ENCODE measurements at regions not wholly inside any gene's neighbourhood (a gene's known extent, or its start where the extent isn't known, plus 50 kb on each side); places are given as distances from the start of the nearest gene placed in this dataset.
"Not testable (repeated sequence)": the region's sequence is repeated elsewhere in the genome, so short reads cannot be mapped to it uniquely, and the experiment has no call there.

DNA sequence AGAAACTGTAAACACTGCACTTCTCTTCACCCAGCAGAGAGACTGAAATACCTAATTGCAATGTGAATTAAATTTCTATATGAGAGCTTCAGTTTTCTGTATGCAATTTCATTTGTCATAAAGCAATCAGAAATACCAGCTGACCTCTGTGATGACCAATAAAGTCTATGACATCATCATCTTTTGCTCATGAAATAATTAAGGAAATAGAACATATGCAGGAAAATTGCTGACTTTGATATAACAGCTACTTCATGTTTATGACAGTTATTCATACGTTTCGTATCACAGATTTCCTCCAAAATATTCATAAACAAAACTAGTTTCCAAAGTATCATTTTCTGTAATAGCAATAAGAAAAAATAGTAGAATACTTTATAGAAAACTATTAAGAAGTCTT, 652.3 kb downstream of the SLCO4C1 start:
- 85% methylated on average over 2 of the region's 2 CpGs for WGBS
- Histone ChIP-seq H3K27me3 (no peaks in the 10 kb centered on the region), H3K9me3 (no peaks in the 10 kb centered on the region), H3K4me1 (no peaks in the 10 kb centered on the region), H3K4me3 (no peak overlapping the region), H3K36me3 (no peaks in the 10 kb centered on the region), H3K27ac (no peak overlapping the region)
- DNase-seq (ENCODE audit: low spot score in 2 of 2): no peak
- TF ChIP-seq EP300 (IDR thresholded peaks at IDR 0.05) (no peak), POLR2AphosphoS5 (IDR thresholded peaks at IDR 0.05) (no peak), POLR2A (IDR thresholded peaks at IDR 0.05) (no peak)
- TF ChIP-seq, protein P1, sequence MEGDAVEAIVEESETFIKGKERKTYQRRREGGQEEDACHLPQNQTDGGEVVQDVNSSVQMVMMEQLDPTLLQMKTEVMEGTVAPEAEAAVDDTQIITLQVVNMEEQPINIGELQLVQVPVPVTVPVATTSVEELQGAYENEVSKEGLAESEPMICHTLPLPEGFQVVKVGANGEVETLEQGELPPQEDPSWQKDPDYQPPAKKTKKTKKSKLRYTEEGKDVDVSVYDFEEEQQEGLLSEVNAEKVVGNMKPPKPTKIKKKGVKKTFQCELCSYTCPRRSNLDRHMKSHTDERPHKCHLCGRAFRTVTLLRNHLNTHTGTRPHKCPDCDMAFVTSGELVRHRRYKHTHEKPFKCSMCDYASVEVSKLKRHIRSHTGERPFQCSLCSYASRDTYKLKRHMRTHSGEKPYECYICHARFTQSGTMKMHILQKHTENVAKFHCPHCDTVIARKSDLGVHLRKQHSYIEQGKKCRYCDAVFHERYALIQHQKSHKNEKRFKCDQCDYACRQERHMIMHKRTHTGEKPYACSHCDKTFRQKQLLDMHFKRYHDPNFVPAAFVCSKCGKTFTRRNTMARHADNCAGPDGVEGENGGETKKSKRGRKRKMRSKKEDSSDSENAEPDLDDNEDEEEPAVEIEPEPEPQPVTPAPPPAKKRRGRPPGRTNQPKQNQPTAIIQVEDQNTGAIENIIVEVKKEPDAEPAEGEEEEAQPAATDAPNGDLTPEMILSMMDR (IDR thresholded peaks at IDR 0.05): no peak

DNA sequence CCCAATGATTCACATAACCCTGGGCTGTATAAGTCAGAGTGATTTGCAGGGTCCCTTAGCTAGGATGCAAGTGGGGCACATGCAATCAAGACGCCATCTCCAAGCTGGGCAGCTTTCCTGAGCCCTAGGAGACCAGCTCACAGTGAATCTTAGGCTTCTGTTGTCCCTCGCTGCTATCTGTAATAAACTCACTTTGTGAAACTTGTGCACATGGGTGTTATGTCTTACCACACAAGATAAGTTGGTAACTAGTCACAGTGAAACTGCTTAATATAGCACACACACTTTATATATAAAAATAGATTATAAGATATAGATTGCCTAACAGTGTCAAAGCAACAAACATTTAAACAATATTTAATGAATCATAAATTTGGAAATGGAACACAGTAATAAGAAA, 658.5 kb downstream of the SLCO4C1 start:
- no peaks in the 10 kb centered on the region for H3K4me1 ChIP-seq
- no peaks in the 10 kb centered on the region for H3K9me3 ChIP-seq
- no peak for DNase-seq (ENCODE audit: low spot score in 2 of 2)
- H3K4me3 ChIP-seq: no peak overlapping the region
- TF ChIP-seq, protein P1 (IDR thresholded peaks at IDR 0.05): no peak
- no peak for TF ChIP-seq POLR2AphosphoS5 (IDR thresholded peaks at IDR 0.05)
- TF ChIP-seq EP300 (IDR thresholded peaks at IDR 0.05): no peak
- no peak for TF ChIP-seq POLR2A (IDR thresholded peaks at IDR 0.05)
- no peak overlapping the region for H3K27ac ChIP-seq
- 94% methylated on average over 2 of the region's 2 CpGs for WGBS
- H3K36me3 ChIP-seq: no peaks in the 10 kb centered on the region
- no peaks in the 10 kb centered on the region for H3K27me3 ChIP-seq

DNA sequence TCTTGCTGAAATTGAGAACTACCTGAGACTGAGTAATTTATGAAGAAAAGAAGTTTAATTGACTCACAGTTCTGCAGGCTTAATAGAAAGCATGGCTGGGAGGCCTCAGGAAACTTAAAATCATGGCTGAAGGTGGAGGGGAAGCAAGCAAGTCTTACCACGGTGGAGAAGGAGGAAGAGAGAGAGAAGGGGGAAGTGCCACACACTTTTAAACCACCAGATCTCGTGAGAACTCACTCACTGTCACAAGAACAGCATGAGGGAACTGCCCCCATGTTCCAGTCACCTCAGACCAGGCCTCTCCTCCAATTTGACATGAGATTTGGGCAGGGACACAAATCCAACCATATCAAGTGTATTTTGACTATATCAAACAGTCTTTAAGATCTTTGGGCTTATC, 668.3 kb downstream of the SLCO4C1 start:
- not testable (repeated sequence) for H3K27ac ChIP-seq; H3K4me1 ChIP-seq; H3K4me3 ChIP-seq; H3K36me3 ChIP-seq; H3K27me3 ChIP-seq; DNase-seq (ENCODE audit: low spot score in 2 of 2); H3K9me3 ChIP-seq
- 47% methylated on average over 2 of the region's 2 CpGs for WGBS

DNA sequence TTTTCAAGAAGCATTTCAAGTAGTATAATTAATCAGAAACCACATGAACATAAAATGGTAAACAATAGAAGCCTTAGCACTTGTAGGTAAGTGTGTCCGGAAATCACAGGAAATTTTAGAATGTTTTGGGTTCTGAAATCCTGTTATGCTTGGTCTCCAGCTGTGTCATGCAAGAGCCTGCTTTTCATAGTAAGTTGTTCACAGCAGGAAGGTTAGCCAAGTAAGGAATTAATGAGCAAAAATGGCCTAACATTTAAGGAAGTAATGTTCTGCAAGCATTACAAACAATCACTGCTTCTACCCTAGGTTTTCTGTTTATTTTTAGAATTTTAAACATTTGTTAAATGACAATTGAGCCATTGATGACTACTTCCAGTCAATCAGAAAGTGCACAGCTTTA, 669.5 kb downstream of the SLCO4C1 start:
- no peaks in the 10 kb centered on the region for H3K4me1 ChIP-seq
- H3K27ac ChIP-seq: no peak overlapping the region
- no peak overlapping the region for H3K4me3 ChIP-seq
- H3K9me3 ChIP-seq: no peaks in the 10 kb centered on the region
- no peak for DNase-seq (ENCODE audit: low spot score in 2 of 2)
- no peaks in the 10 kb centered on the region for H3K36me3 ChIP-seq
- no peaks in the 10 kb centered on the region for H3K27me3 ChIP-seq
- TF ChIP-seq, protein P1 (IDR thresholded peaks at IDR 0.05): no peak
- TF ChIP-seq POLR2AphosphoS5 (IDR thresholded peaks at IDR 0.05) (no peak), EP300 (IDR thresholded peaks at IDR 0.05) (no peak), POLR2A (IDR thresholded peaks at IDR 0.05) (no peak)
- 70% methylated on average over 1 of the region's 1 CpG for WGBS

DNA sequence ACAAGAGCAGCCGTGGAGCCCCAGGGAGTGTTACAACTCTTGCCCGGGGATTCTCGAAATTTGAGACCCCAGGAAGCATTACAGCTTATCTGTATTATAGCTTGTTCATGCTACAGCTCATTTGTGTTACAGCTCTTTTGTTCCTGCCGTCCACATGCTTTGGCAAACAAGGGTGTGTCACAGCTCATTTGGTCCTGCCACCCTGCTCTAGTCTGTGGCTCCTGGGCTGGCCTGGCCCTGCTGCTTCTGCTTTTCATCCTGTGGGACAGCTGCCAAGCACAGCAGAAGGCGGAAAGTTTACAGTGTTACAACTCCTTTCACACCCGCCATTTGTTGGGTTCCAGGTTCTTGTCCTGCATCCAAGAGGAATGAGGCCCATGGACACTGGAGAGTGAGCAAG, 685.0 kb downstream of the SLCO4C1 start:
- DNase-seq (ENCODE audit: low spot score in 2 of 2): no peak
- Histone ChIP-seq H3K9me3 (peaks cover 7% of the 10 kb centered on the region), H3K4me1 (no peaks in the 10 kb centered on the region), H3K36me3 (no peaks in the 10 kb centered on the region), H3K27ac (no peak overlapping the region), H3K27me3 (no peaks in the 10 kb centered on the region), H3K4me3 (no peak overlapping the region)
- WGBS: 86% methylated on average over 6 of the region's 6 CpGs
- no peak for TF ChIP-seq POLR2AphosphoS5 (IDR thresholded peaks at IDR 0.05)
- TF ChIP-seq, protein P1 (IDR thresholded peaks at IDR 0.05): no peak
- TF ChIP-seq POLR2A (IDR thresholded peaks at IDR 0.05): no peak
- no peak for TF ChIP-seq EP300 (IDR thresholded peaks at IDR 0.05)

DNA sequence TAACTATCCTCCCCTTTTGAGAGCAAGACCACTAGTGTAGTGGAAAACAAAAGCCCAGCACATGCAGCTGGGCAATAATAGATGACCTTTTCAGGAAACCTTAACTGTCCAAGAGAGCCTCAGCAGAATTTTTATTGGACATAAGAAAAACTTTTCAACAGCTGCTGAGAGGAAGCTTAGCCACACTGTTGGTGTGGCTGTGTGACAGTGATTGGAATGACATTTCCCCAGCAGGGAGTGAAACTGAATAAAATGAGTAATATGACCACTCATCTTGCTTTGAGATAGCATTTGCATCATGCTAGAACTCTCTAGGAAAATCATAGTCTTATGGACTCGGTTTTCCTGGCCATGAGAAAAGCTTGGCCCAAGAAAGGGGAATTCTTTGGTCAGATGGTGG, 687.8 kb downstream of the SLCO4C1 start:
- 71% methylated on average over 1 of the region's 1 CpG for WGBS
- no peak overlapping the region for H3K27ac ChIP-seq

More for the DNA sequence above, 687.8 kb downstream of the SLCO4C1 start:
- TF ChIP-seq POLR2A (IDR thresholded peaks at IDR 0.05) (no peak), POLR2AphosphoS5 (IDR thresholded peaks at IDR 0.05) (no peak), EP300 (IDR thresholded peaks at IDR 0.05) (no peak)
- TF ChIP-seq, protein P1 (IDR thresholded peaks at IDR 0.05): no peak
- no peaks in the 10 kb centered on the region for H3K27me3 ChIP-seq
- H3K4me3 ChIP-seq: no peak overlapping the region
- H3K9me3 ChIP-seq: peaks cover 7% of the 10 kb centered on the region
- no peaks in the 10 kb centered on the region for H3K36me3 ChIP-seq
- H3K4me1 ChIP-seq: no peaks in the 10 kb centered on the region
- no peak for DNase-seq (ENCODE audit: low spot score in 2 of 2)

Measured in suprapubic skin (tissue), 4 donors.